ENCODE measurements at regions not wholly inside any gene's neighbourhood (a gene's known extent, or its start where the extent isn't known, plus 50 kb on each side); places are given as distances from the start of the nearest gene placed in this dataset.

DNA sequence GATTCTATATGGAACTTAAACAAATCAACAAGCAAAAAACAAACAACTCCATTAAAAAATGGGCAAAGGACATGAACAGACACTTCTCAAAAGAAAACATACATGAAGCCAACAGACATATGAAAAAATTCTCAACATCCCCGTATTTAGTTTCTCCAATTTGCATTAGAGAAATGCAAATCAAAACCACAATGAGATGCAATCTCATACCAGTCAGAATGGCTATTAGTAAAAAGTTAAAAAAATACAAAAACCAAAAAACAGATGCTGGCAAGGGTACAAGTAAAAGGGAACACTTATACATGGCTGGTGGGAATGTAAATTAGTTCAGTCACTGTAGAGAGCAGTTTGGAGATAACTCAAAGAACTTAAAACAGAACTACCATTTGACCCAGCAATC is 342.1 kb upstream of the NUDT12 start:
- ATAC-seq: no peak
- TF ChIP-seq ZFP3 (CRISPR knock-in tag; IDR thresholded peaks at IDR 0.05) (no peak), ZNF8 (CRISPR knock-in tag; IDR thresholded peaks at IDR 0.05) (no peak)
- TF ChIP-seq, protein P1, sequence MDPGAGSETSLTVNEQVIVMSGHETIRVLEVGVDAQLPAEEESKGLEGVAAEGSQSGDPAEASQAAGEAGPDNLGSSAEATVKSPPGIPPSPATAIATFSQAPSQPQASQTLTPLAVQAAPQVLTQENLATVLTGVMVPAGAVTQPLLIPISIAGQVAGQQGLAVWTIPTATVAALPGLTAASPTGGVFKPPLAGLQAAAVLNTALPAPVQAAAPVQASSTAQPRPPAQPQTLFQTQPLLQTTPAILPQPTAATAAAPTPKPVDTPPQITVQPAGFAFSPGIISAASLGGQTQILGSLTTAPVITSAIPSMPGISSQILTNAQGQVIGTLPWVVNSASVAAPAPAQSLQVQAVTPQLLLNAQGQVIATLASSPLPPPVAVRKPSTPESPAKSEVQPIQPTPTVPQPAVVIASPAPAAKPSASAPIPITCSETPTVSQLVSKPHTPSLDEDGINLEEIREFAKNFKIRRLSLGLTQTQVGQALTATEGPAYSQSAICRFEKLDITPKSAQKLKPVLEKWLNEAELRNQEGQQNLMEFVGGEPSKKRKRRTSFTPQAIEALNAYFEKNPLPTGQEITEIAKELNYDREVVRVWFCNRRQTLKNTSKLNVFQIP (CRISPR knock-in tag; IDR thresholded peaks at IDR 0.05; ENCODE audit: borderline replicate concordance, low read depth): no peak
- TF ChIP-seq, protein P2, sequence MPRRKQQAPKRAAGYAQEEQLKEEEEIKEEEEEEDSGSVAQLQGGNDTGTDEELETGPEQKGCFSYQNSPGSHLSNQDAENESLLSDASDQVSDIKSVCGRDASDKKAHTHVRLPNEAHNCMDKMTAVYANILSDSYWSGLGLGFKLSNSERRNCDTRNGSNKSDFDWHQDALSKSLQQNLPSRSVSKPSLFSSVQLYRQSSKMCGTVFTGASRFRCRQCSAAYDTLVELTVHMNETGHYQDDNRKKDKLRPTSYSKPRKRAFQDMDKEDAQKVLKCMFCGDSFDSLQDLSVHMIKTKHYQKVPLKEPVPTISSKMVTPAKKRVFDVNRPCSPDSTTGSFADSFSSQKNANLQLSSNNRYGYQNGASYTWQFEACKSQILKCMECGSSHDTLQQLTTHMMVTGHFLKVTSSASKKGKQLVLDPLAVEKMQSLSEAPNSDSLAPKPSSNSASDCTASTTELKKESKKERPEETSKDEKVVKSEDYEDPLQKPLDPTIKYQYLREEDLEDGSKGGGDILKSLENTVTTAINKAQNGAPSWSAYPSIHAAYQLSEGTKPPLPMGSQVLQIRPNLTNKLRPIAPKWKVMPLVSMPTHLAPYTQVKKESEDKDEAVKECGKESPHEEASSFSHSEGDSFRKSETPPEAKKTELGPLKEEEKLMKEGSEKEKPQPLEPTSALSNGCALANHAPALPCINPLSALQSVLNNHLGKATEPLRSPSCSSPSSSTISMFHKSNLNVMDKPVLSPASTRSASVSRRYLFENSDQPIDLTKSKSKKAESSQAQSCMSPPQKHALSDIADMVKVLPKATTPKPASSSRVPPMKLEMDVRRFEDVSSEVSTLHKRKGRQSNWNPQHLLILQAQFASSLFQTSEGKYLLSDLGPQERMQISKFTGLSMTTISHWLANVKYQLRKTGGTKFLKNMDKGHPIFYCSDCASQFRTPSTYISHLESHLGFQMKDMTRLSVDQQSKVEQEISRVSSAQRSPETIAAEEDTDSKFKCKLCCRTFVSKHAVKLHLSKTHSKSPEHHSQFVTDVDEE (CRISPR knock-in tag; IDR thresholded peaks at IDR 0.05): no peak

DNA sequence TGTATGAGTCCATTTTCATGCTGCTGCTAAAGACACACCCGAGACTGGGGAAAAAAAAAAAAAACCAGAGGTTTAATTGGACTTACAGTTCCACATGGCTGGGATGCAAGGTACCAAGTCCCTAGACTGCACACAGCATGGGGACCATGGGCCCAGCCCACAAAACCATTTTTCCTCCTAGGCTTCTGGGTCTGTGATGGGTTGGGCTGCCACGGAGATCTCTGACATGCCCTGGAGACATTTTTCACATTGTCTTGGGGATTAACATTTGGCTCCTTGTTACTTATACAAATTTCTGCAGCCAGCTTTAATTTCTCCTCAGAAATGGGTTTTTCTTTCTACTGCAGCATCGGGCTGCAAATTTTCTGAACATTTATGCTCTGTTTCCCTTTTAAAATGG is 340.3 kb upstream of the NUDT12 start:
- ATAC-seq: no peak
- TF ChIP-seq ZFP30 (CRISPR knock-in tag; IDR thresholded peaks at IDR 0.05): no peak
- no peak for TF ChIP-seq ZNF70 (CRISPR knock-in tag; IDR thresholded peaks at IDR 0.05)
- TF ChIP-seq, protein P3, sequence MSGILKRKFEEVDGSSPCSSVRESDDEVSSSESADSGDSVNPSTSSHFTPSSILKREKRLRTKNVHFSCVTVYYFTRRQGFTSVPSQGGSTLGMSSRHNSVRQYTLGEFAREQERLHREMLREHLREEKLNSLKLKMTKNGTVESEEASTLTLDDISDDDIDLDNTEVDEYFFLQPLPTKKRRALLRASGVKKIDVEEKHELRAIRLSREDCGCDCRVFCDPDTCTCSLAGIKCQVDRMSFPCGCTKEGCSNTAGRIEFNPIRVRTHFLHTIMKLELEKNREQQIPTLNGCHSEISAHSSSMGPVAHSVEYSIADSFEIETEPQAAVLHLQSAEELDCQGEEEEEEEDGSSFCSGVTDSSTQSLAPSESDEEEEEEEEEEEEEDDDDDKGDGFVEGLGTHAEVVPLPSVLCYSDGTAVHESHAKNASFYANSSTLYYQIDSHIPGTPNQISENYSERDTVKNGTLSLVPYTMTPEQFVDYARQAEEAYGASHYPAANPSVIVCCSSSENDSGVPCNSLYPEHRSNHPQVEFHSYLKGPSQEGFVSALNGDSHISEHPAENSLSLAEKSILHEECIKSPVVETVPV (CRISPR knock-in tag; IDR thresholded peaks at IDR 0.05): no peak
- no peak for TF ChIP-seq GLIS3 (CRISPR knock-in tag; IDR thresholded peaks at IDR 0.05)
- TF ChIP-seq SNAI2 (CRISPR knock-in tag; IDR thresholded peaks at IDR 0.05): no peak
- no peak for TF ChIP-seq ZFP3 (CRISPR knock-in tag; IDR thresholded peaks at IDR 0.05)
- TF ChIP-seq, protein P2 (CRISPR knock-in tag; IDR thresholded peaks at IDR 0.05): no peak
- no peak for TF ChIP-seq TCF4 (CRISPR knock-in tag; IDR thresholded peaks at IDR 0.05; ENCODE audit: borderline replicate concordance)
- no peak for TF ChIP-seq PPARA (CRISPR knock-in tag; IDR thresholded peaks at IDR 0.05; ENCODE audit: borderline replicate concordance)
- TF ChIP-seq, protein P4, sequence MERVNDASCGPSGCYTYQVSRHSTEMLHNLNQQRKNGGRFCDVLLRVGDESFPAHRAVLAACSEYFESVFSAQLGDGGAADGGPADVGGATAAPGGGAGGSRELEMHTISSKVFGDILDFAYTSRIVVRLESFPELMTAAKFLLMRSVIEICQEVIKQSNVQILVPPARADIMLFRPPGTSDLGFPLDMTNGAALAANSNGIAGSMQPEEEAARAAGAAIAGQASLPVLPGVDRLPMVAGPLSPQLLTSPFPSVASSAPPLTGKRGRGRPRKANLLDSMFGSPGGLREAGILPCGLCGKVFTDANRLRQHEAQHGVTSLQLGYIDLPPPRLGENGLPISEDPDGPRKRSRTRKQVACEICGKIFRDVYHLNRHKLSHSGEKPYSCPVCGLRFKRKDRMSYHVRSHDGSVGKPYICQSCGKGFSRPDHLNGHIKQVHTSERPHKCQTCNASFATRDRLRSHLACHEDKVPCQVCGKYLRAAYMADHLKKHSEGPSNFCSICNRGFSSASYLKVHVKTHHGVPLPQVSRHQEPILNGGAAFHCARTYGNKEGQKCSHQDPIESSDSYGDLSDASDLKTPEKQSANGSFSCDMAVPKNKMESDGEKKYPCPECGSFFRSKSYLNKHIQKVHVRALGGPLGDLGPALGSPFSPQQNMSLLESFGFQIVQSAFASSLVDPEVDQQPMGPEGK (CRISPR knock-in tag; IDR thresholded peaks at IDR 0.05; ENCODE audit: borderline replicate concordance): no peak
- no peak for TF ChIP-seq ZC3H10 (CRISPR knock-in tag; IDR thresholded peaks at IDR 0.05)
- no peak for TF ChIP-seq ZNF8 (CRISPR knock-in tag; IDR thresholded peaks at IDR 0.05)
- TF ChIP-seq ZNF565 (CRISPR knock-in tag; conservative IDR thresholded peaks at IDR 0.05; ENCODE audit: low read depth): no peak
- TF ChIP-seq, protein P5, sequence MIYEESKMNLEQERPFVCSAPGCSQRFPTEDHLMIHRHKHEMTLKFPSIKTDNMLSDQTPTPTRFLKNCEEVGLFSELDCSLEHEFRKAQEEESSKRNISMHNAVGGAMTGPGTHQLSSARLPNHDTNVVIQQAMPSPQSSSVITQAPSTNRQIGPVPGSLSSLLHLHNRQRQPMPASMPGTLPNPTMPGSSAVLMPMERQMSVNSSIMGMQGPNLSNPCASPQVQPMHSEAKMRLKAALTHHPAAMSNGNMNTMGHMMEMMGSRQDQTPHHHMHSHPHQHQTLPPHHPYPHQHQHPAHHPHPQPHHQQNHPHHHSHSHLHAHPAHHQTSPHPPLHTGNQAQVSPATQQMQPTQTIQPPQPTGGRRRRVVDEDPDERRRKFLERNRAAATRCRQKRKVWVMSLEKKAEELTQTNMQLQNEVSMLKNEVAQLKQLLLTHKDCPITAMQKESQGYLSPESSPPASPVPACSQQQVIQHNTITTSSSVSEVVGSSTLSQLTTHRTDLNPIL (CRISPR knock-in tag; IDR thresholded peaks at IDR 0.05; ENCODE audit: low read depth): no peak
- TF ChIP-seq OSR1 (CRISPR knock-in tag; IDR thresholded peaks at IDR 0.05): no peak
- no peak for TF ChIP-seq TOX (CRISPR knock-in tag; IDR thresholded peaks at IDR 0.05; ENCODE audit: borderline replicate concordance)
- TF ChIP-seq, protein P1 (CRISPR knock-in tag; IDR thresholded peaks at IDR 0.05; ENCODE audit: borderline replicate concordance, low read depth): no peak
- TF ChIP-seq RARB (CRISPR knock-in tag; IDR thresholded peaks at IDR 0.05): no peak
- TF ChIP-seq ISL1 (CRISPR knock-in tag; IDR thresholded peaks at IDR 0.05): no peak
- no peak for TF ChIP-seq BACH2 (CRISPR knock-in tag; IDR thresholded peaks at IDR 0.05; ENCODE audit: borderline replicate concordance)
